Right atrium auricular region (tissue), 2 donors: ENCODE measurements at regions not wholly inside any gene's neighbourhood (a gene's known extent, or its start where the extent isn't known, plus 50 kb on each side); places are given as distances from the start of the nearest gene placed in this dataset.
A peak's percentile ranks its signal among the peaks of the same experiment; 100 is the strongest.
"Not testable (repeated sequence)": the region's sequence is repeated elsewhere in the genome, so short reads cannot be mapped to it uniquely, and the experiment has no call there.

ENCODE experiments used
- DNase-seq: peaks from one replicate; pipeline ENCODE4 v3.0.0-alpha.2; 2019; ENCODE audit warnings: low spot score
- H3K27ac ChIP-seq, 2 donors: fragments of 200-600 bp; sonication (generic); 1 replicate in 1 of 2; 2 replicates in 1 of 2; pipeline ENCODE4 v1.5.1; 2016 to 2019
- H3K27me3 ChIP-seq, 2 donors: fragments of 200-600 bp; sonication (generic); one replicate each; pipeline versions ENCODE4 v1.5.1 to v1.6.0; 2017 to 2019
- H3K36me3 ChIP-seq: fragments of 200-600 bp; sonication (generic); one replicate; pipeline ENCODE4 v1.5.1; 2016
- H3K4me1 ChIP-seq, 2 donors: fragments of 200-600 bp; sonication (generic); one replicate each; pipeline versions ENCODE4 v1.5.1 to v1.6.0; 2017 to 2019
- H3K4me3 ChIP-seq, 2 donors: fragments of 200-600 bp; sonication (generic); 1 replicate in 1 of 2; 2 replicates in 1 of 2; pipeline ENCODE4 v1.5.1; 2017 to 2019; ENCODE audit warnings: mild to moderate bottlenecking in 1 of 2, moderate library complexity in 1 of 2
- H3K9me3 ChIP-seq, 2 donors: fragments of 200-600 bp; sonication (generic); one replicate each; pipeline ENCODE4 v1.5.1; 2019
- TF ChIP-seq, protein P1 (sequence below), 2 donors: fragments of 200-600 bp; sonication (generic); IDR thresholded peaks; one replicate each; pipeline ENCODE4 v1.5.1; 2019; ENCODE audit warnings: antibody characterized with exemption in 2 of 2

DNA sequence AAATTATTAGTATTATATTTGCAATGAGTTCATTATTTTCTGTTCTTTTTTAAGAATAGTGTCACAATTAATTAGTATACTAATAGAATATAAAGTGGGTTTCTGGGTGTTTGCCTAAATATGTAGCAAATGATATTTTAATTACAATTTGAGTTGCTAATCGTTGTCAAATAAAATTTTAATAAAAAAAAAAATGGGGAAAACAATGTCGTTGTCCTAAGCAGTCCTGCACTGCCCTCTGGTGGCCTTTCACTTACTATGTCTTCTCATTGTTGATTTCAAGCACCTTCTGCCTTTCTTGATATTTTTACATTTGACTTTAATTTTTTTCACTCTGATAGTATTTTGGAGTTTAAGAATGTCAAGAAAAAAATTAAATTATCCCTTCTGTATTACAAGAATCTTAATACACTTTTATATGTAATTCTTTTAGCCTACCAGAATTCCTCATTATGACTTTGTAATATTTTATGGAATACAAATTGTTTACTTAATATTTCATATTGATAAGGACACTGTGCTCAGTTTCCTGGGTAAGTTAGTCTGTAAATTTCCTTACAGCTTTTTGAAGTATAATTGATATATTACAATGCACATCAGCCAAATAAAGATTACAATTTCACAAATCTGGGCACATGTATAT lies 104.5 kb upstream of the FMN2 start:
- DNase-seq, result no peak
- TF ChIP-seq, protein P1, sequence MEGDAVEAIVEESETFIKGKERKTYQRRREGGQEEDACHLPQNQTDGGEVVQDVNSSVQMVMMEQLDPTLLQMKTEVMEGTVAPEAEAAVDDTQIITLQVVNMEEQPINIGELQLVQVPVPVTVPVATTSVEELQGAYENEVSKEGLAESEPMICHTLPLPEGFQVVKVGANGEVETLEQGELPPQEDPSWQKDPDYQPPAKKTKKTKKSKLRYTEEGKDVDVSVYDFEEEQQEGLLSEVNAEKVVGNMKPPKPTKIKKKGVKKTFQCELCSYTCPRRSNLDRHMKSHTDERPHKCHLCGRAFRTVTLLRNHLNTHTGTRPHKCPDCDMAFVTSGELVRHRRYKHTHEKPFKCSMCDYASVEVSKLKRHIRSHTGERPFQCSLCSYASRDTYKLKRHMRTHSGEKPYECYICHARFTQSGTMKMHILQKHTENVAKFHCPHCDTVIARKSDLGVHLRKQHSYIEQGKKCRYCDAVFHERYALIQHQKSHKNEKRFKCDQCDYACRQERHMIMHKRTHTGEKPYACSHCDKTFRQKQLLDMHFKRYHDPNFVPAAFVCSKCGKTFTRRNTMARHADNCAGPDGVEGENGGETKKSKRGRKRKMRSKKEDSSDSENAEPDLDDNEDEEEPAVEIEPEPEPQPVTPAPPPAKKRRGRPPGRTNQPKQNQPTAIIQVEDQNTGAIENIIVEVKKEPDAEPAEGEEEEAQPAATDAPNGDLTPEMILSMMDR (IDR thresholded peaks at IDR 0.05), result peak; percentile 35 to 71
- H3K4me3 ChIP-seq, result no peak overlapping the region
- H3K27ac ChIP-seq, result no peak overlapping the region
- H3K27me3 ChIP-seq, result no peaks in the 10 kb centered on the region
- no peaks in the 10 kb centered on the region for H3K4me1 ChIP-seq
- H3K36me3 ChIP-seq, result no peaks in the 10 kb centered on the region
- peaks cover 0 to 26% of the 10 kb centered on the region in 2 donors for H3K9me3 ChIP-seq

DNA sequence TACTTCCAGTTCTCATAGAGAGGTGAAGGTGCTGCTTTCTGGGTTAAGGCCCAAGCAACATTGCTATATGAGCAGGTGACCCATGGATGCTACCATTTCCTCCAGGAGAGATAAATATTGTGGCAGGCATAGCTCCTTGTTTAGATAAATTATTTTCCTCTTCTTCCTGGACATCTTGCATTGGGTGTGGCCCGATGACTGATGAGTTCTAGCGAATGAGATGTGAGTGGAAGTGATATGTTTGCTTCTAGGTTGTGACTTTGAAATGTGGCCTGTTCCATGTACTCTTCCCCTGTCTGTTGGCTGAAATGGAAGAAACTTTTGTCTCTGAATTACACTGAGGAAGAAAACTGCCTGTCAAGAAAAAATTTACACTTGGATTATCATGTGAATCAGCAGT lies 101.7 kb upstream of the FMN2 start:
- H3K27me3 ChIP-seq, result no peaks in the 10 kb centered on the region
- DNase-seq, result no peak
- no peak overlapping the region for H3K27ac ChIP-seq
- H3K4me3 ChIP-seq, result no peak overlapping the region
- peaks cover 0 to 21% of the 10 kb centered on the region in 2 donors for H3K9me3 ChIP-seq
- H3K4me1 ChIP-seq, result no peaks in the 10 kb centered on the region
- H3K36me3 ChIP-seq, result no peaks in the 10 kb centered on the region
- TF ChIP-seq, protein P1 (IDR thresholded peaks at IDR 0.05), result no peak

DNA sequence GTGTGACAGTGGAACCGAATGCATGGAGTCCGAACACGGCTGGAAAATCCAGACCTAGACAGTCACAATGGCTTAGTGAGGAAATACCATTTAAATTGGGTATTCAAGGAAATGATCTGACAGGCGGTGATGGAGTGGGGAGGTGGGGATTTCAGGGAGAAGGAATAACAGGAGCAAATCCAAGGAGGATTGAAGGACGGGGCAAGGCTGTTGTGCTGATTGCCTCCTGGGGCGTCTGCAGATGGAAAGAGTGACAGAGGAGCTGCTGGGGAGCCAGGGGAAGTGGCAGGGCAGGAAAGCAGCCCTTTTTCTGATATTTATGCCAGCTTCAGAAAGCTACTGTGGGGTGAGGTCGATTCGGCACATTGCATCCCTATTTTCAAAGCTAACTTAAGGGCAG lies 99.1 kb upstream of the FMN2 start:
- H3K27ac ChIP-seq, H3K4me1 ChIP-seq, H3K4me3 ChIP-seq, H3K27me3 ChIP-seq, DNase-seq, H3K36me3 ChIP-seq, H3K9me3 ChIP-seq: not testable (repeated sequence)

DNA sequence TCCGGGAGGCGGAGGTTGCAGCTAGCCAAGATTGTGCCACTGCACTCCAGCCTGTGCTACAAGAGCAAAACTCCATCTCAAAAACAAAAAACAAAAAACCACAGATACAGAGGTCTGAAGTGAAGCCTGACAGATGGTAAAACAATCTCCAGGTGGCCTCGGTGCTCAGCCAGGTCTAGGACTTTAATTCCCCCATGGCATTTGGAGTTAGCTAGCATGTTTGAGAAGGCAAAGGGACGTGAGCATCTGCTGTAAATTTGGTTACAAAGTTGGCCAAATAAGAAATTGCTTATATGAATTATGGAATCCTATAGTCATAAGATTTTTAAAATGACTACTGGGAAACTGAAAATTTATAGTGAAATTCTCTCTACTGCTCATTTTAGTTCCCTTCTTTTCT lies 98.3 kb upstream of the FMN2 start:
- H3K4me3 ChIP-seq, result no peak overlapping the region
- DNase-seq, result no peak
- H3K27ac ChIP-seq, result no peak overlapping the region
- H3K27me3 ChIP-seq, result peaks cover 8 to 11% of the 10 kb centered on the region in 2 donors
- H3K4me1 ChIP-seq, result peaks cover 0 to 4% of the 10 kb centered on the region in 2 donors
- peaks cover 0 to 5% of the 10 kb centered on the region in 2 donors for H3K9me3 ChIP-seq
- no peaks in the 10 kb centered on the region for H3K36me3 ChIP-seq
- TF ChIP-seq, protein P1 (IDR thresholded peaks at IDR 0.05), result no peak

DNA sequence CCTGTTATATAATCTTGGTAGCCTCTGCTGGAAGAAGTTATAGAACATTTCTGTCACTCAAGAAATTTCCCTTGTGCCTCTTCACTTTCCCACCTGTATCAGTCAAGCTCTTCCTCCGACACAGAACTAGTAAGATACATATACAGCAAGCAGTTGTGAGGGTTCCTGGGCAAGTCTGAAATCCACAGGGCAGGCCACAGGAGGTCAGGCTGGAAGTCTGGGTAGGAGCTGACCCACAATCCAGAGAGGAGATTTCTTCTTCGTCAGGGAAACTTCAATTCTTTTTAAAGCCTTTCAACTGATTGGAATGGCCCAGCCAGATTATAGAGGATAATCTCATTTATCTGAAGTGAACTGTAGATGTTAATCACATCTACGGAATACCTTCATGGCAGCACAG lies 96.4 kb upstream of the FMN2 start:
- Histone ChIP-seq H3K27ac (no peak overlapping the region), H3K9me3 (peaks cover 0 to 5% of the 10 kb centered on the region in 2 donors), H3K4me3 (no peak overlapping the region), H3K4me1 (peaks cover 0 to 4% of the 10 kb centered on the region in 2 donors), H3K27me3 (peaks cover 11 to 15% of the 10 kb centered on the region in 2 donors), H3K36me3 (no peaks in the 10 kb centered on the region)
- no peak for DNase-seq
- TF ChIP-seq, protein P1 (IDR thresholded peaks at IDR 0.05), result no peak

DNA sequence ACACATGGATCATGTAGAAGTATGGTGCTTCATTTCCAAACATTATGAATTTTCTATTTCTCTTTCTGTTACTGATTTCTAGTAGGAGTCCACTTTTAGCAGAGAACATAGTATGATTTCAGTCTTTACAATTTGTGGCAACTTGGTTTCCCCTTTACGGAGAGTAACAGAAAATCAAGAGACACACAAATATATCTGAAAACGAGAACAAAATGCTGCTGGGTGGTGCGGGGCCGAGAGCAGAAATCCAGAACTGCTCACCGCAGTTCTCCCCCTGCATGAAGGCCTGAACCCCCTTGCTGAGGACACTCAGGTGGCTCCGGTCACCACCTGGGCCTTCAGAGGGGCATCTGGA lies 94.5 kb upstream of the FMN2 start:
- H3K4me1 ChIP-seq, result peaks cover 0 to 4% of the 10 kb centered on the region in 2 donors

More for the DNA sequence above, 94.5 kb upstream of the FMN2 start:
- Histone ChIP-seq H3K36me3 (no peaks in the 10 kb centered on the region), H3K27ac (no peak overlapping the region), H3K27me3 (peaks cover 11 to 15% of the 10 kb centered on the region in 2 donors), H3K9me3 (no peaks in the 10 kb centered on the region), H3K4me3 (no peak overlapping the region)
- no peak for DNase-seq
- TF ChIP-seq, protein P1 (IDR thresholded peaks at IDR 0.05), result no peak
